ENCODE measurements at regions not wholly inside any gene's neighbourhood (a gene's known extent, or its start where the extent isn't known, plus 50 kb on each side); places are given as distances from the start of the nearest gene placed in this dataset.

DNA sequence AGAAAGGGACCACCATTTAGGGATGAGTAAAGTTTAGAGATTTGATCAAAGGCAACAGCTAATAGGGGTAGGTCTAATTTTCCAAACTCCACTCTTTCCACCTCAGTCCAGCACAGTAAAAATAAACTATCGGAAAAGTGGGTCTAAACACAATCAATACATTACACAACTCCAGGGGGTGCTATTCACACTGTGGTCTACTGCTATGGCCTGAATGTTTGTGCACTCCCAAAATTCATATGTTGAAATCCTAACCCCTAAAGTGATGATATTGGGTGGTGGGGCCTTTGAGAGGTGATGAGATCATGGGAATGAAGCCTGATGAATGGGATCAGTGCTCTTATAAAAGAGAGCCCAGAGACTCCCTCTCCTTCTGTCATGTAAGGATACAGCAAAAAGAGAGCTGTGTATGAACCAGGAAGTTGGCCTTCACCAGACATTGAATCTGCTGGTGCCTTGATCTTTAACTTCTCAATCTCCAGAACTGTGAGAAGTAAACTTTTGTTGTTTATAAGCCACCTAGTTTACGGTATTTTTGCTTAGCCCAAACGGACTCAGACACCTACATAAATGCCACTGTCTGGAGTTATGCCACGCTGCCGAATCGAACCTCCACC, 193.9 kb downstream of the OMA1 start:
- intact Hi-C loops (cut with micrococcal nuclease): no loop called here
- H3K27ac Mint-ChIP-seq: no peak overlapping the region
- peaks cover 2% of the 10 kb centered on the region for H3K9me3 Mint-ChIP-seq
- CTCF ChIA-PET: no interaction called here
- no peaks in the 10 kb centered on the region for H3K36me3 Mint-ChIP-seq (ENCODE audit: low read depth)
- POLR2A ChIA-PET: no interaction called here
- ATAC-seq (no peak), DNase-seq (no peak)
- H3K27me3 Mint-ChIP-seq: peaks cover 2% of the 10 kb centered on the region
- H3K4me1 Mint-ChIP-seq (ENCODE audit: low read depth): no peaks in the 10 kb centered on the region
- H3K4me3 Mint-ChIP-seq: no peak overlapping the region
- TF ChIP-seq CTCF (IDR thresholded peaks at IDR 0.05): no peak

- Mint-ChIP-seq H3K4me1 (ENCODE audit: low read depth) (no peaks in the 10 kb centered on the region), H3K9me3 (peaks cover 2% of the 10 kb centered on the region), H3K27ac (no peak overlapping the region), H3K36me3 (ENCODE audit: low read depth) (no peaks in the 10 kb centered on the region), H3K27me3 (no peaks in the 10 kb centered on the region), H3K4me3 (no peak overlapping the region)
- intact Hi-C loops (cut with micrococcal nuclease): no loop called here
- TF ChIP-seq CTCF (IDR thresholded peaks at IDR 0.05): no peak
- ChIA-PET POLR2A (no interaction called here), CTCF (no interaction called here)
- no peak for ATAC-seq
- DNase-seq: no peak
Observed at GRCh38 chr1:58346036-58346355, 200.5 kb downstream of the OMA1 start.

- ChIA-PET POLR2A (no interaction called here), CTCF (no interaction called here)
- no peaks in the 10 kb centered on the region for H3K4me1 Mint-ChIP-seq (ENCODE audit: low read depth)
- TF ChIP-seq CTCF (IDR thresholded peaks at IDR 0.05): no peak
- H3K27me3 Mint-ChIP-seq: no peaks in the 10 kb centered on the region
- H3K27ac Mint-ChIP-seq: no peak overlapping the region
- no peak overlapping the region for H3K4me3 Mint-ChIP-seq
- H3K9me3 Mint-ChIP-seq: peaks cover 2% of the 10 kb centered on the region
- DNase-seq: no peak
- H3K36me3 Mint-ChIP-seq (ENCODE audit: low read depth): no peaks in the 10 kb centered on the region
- no peak for ATAC-seq
- intact Hi-C loops (cut with micrococcal nuclease): no loop called here
Observed at GRCh38 chr1:58345215-58346035, 201.1 kb downstream of the OMA1 start.

- POLR2A ChIA-PET: no interaction called here
- no peak for DNase-seq
- H3K4me3 Mint-ChIP-seq: no peak overlapping the region
- no peak for ATAC-seq
- H3K9me3 Mint-ChIP-seq: no peaks in the 10 kb centered on the region
- H3K4me1 Mint-ChIP-seq (ENCODE audit: low read depth): no peaks in the 10 kb centered on the region
- no peak overlapping the region for H3K27ac Mint-ChIP-seq
- TF ChIP-seq CTCF (IDR thresholded peaks at IDR 0.05): no peak
- no peaks in the 10 kb centered on the region for H3K36me3 Mint-ChIP-seq (ENCODE audit: low read depth)
- CTCF ChIA-PET: no interaction called here
- intact Hi-C loops (cut with micrococcal nuclease): no loop called here
- H3K27me3 Mint-ChIP-seq: no peaks in the 10 kb centered on the region
Observed at GRCh38 chr1:58340185-58340584, 206.3 kb downstream of the OMA1 start.

DNA sequence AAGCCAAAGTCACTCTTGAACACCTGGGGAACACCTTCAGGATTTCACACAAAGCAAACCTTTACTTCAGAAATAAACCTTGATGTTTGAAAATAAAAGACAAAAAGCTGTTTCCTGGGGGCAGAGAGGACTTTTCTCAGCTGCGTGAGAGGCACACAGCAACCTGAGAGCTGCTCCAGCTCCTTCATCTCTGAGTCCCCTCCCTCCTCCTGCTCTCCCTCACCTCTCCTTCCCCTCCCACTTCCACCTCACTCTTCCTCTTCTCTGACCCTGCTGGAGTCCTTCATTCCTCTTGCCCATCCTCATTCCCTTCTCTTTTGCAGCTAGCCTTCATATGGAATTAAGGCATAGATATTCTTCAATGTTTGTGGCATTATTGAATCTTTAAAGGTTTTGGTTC, 208.4 kb downstream of the OMA1 start:
- Mint-ChIP-seq H3K9me3 (no peaks in the 10 kb centered on the region), H3K4me3 (no peak overlapping the region), H3K27me3 (no peaks in the 10 kb centered on the region), H3K36me3 (ENCODE audit: low read depth) (no peaks in the 10 kb centered on the region), H3K4me1 (ENCODE audit: low read depth) (no peaks in the 10 kb centered on the region), H3K27ac (no peak overlapping the region)
- ChIA-PET POLR2A (interaction anchor here (0.8 kb wide), 1 partner anchor 29 kb away, joined by 3 read pairs; no protein-coding TSS in a partner anchor), CTCF (no interaction called here)
- intact Hi-C loops (cut with micrococcal nuclease): no loop called here
- DNase-seq: no peak
- ATAC-seq: no peak
- no peak for TF ChIP-seq CTCF (IDR thresholded peaks at IDR 0.05)
